Right lobe of liver (tissue), 6 donors: ENCODE measurements at regions not wholly inside any gene's neighbourhood (a gene's known extent, or its start where the extent isn't known, plus 50 kb on each side); places are given as distances from the start of the nearest gene placed in this dataset.

Experiments used
- ATAC-seq, 4 donors: fragments of 200-7000 bp; cut with Tn5 transposase; one replicate each; pipeline ENCODE4 v1.9.1; 2020; ENCODE audit warnings: mild to moderate bottlenecking in 4 of 4, moderate library complexity in 4 of 4
- DNase-seq, 3 donors: peaks; one replicate each; pipeline ENCODE4 v3.0.0-alpha.2; 2020
- H3K27ac ChIP-seq, 3 donors: fragments of 200-600 bp; one replicate each; pipeline ENCODE4 v1.8.0; 2022
- H3K27me3 ChIP-seq, 2 donors: fragments of 200-600 bp; one replicate each; pipeline ENCODE4 v1.8.0; 2022
- H3K36me3 ChIP-seq, 4 donors: fragments of 200-600 bp; sonication (generic) in 1 of 4; one replicate each; pipeline versions ENCODE4 v1.5.1 to v1.8.0; 2017 to 2022; ENCODE audit warnings: control low read depth in 1 of 4
- H3K4me1 ChIP-seq, 4 donors: fragments of 200-600 bp; sonication (generic) in 1 of 4; one replicate each; pipeline versions ENCODE4 v1.5.1 to v1.8.0; 2017 to 2022; ENCODE audit warnings: control low read depth in 1 of 4
- H3K4me3 ChIP-seq, 3 donors: fragments of 200-600 bp; one replicate each; pipeline ENCODE4 v1.8.0; 2022
- H3K9me3 ChIP-seq, 4 donors: fragments of 200-600 bp; sonication (generic) in 1 of 4; one replicate each; pipeline versions ENCODE4 v1.5.1 to v1.8.0; 2017 to 2022; ENCODE audit warnings: control low read depth in 1 of 4
- CTCF ChIP-seq, 4 donors: fragments of 200-600 bp in 3 of 4; fragments of 450-650 bp in 1 of 4; IDR thresholded peaks; one replicate each; pipeline versions ENCODE4 v1.5.1 to v1.8.0; 2016 to 2022; ENCODE audit warnings: antibody characterized with exemption in 4 of 4, mild to moderate bottlenecking in 2 of 4
- POLR2A ChIP-seq: fragments of 450-650 bp; IDR thresholded peaks from one replicate; pipeline ENCODE4 v1.6.1; 2017; ENCODE audit warnings: antibody characterized with exemption, mild to moderate bottlenecking
- WGBS: methylation state at CpG from one replicate; pipeline ENCODE4 v1.1.6; 2018; ENCODE audit warnings: low coverage, low lambda C conversion rate; ENCODE audit not compliant: insufficient coverage; ENCODE audit errors: missing lambda C conversion rate; 5-methylcytosine and 5-hydroxymethylcytosine counted together
- intact Hi-C, 2 donors: fragments of 100-400 bp; cut with DNase I; formaldehyde crosslinking; loops; one replicate each; pipeline versions ENCODE4 v1.11.2 to v1.14.1; 2022
- donor health status: DM: no; HTN: yes; CAD: no.
- donor health status: DM: no; HTN: no; CAD: no.
- donor health status: DM: no; HTN: no; CAD: no.
- donor health status: DM: no; HTN: yes; CAD: no.
- donor health status: DM: no; HTN: yes; CAD: no.

GRCh38 chr20:21840991-21841390 is 135.5 kb downstream of the PAX1 start:
- DNase-seq (no peak), ATAC-seq (no peak)
- no peak overlapping the region for H3K4me3 ChIP-seq
- intact Hi-C loops, result no loop called here
- TF ChIP-seq POLR2A (no peak), CTCF (IDR thresholded peaks at IDR 0.05) (no peak)
- H3K36me3 ChIP-seq, result no peaks in the 10 kb centered on the region
- H3K9me3 ChIP-seq, result no peaks in the 10 kb centered on the region
- 28% methylated on average over 2 of the region's 2 CpGs for WGBS
- no peaks in the 10 kb centered on the region for H3K27me3 ChIP-seq
- H3K4me1 ChIP-seq, result no peaks in the 10 kb centered on the region
- H3K27ac ChIP-seq, result no peak overlapping the region

- Histone ChIP-seq H3K4me3 (no peak overlapping the region), H3K9me3 (no peaks in the 10 kb centered on the region), H3K4me1 (no peaks in the 10 kb centered on the region), H3K27ac (no peak overlapping the region), H3K36me3 (no peaks in the 10 kb centered on the region), H3K27me3 (no peaks in the 10 kb centered on the region)
- DNase-seq (no peak), ATAC-seq (no peak)
- intact Hi-C loops, result no loop called here
- TF ChIP-seq POLR2A (no peak), CTCF (IDR thresholded peaks at IDR 0.05) (no peak)
- WGBS, result 75% methylated on average over 7 of the region's 12 CpGs
These were observed 134.5 kb downstream of the PAX1 start for GRCh38 chr20:21839982-21840381.

- Histone ChIP-seq H3K9me3 (no peaks in the 10 kb centered on the region), H3K27me3 (no peaks in the 10 kb centered on the region), H3K4me3 (no peak overlapping the region), H3K27ac (no peak overlapping the region), H3K4me1 (no peaks in the 10 kb centered on the region), H3K36me3 (no peaks in the 10 kb centered on the region)
- intact Hi-C loops, result no loop called here
- ATAC-seq (no peak), DNase-seq (no peak)
- TF ChIP-seq POLR2A (no peak), CTCF (IDR thresholded peaks at IDR 0.05) (no peak)
- WGBS, result 0% methylated on average over 1 of the region's 1 CpG
These were observed 130.9 kb downstream of the PAX1 start for GRCh38 chr20:21836346-21836745.

GRCh38 chr20:21835042-21835441 is 129.6 kb downstream of the PAX1 start:
- intact Hi-C loops, result no loop called here
- 68% methylated on average over 1 of the region's 1 CpG for WGBS
- ATAC-seq, result no peak

More at GRCh38 chr20:21835042-21835441, 129.6 kb downstream of the PAX1 start:
- no peaks in the 10 kb centered on the region for H3K36me3 ChIP-seq
- H3K4me3 ChIP-seq, result no peak overlapping the region
- no peaks in the 10 kb centered on the region for H3K27me3 ChIP-seq
- no peak for DNase-seq
- no peak overlapping the region for H3K27ac ChIP-seq
- no peaks in the 10 kb centered on the region for H3K9me3 ChIP-seq
- no peaks in the 10 kb centered on the region for H3K4me1 ChIP-seq
- no peak for TF ChIP-seq POLR2A
- TF ChIP-seq CTCF (IDR thresholded peaks at IDR 0.05), result no peak
